Ishikawa (cell line): ENCODE measurements at regions not wholly inside any gene's neighbourhood (a gene's known extent, or its start where the extent isn't known, plus 50 kb on each side); places are given as distances from the start of the nearest gene placed in this dataset.

Experiments
- CREB1 ChIP-seq: IDR thresholded peaks from 2 replicates; pipeline ENCODE4 v1.6.1; 2012; ENCODE audit warnings: low read depth
- EGR1 ChIP-seq: IDR thresholded peaks from 2 replicates; pipeline ENCODE4 v1.6.1; 2012
- EP300 ChIP-seq: IDR thresholded peaks from 2 replicates; pipeline ENCODE4 v1.6.1; 2012; ENCODE audit warnings: borderline replicate concordance
- FOXM1 ChIP-seq: IDR thresholded peaks from 2 replicates; pipeline ENCODE4 v1.6.1; 2012; ENCODE audit warnings: low read depth, borderline replicate concordance
- NFIC ChIP-seq: IDR thresholded peaks from 2 replicates; pipeline ENCODE4 v1.6.1; 2012
- TAF1 ChIP-seq: IDR thresholded peaks from 2 replicates; pipeline ENCODE4 v1.6.1; 2012; ENCODE audit warnings: low read depth, mild to moderate bottlenecking
- YY1 ChIP-seq: IDR thresholded peaks from 2 replicates; pipeline ENCODE4 v1.6.1; 2012; ENCODE audit warnings: low read depth
- TF ChIP-seq, protein P1 (sequence below): IDR thresholded peaks from 2 replicates; pipeline ENCODE4 v1.6.1; 2012
- TF ChIP-seq, protein P2 (sequence below): IDR thresholded peaks from 2 replicates; pipeline ENCODE4 v1.6.1; 2012; ENCODE audit warnings: low read depth, mild to moderate bottlenecking

DNA sequence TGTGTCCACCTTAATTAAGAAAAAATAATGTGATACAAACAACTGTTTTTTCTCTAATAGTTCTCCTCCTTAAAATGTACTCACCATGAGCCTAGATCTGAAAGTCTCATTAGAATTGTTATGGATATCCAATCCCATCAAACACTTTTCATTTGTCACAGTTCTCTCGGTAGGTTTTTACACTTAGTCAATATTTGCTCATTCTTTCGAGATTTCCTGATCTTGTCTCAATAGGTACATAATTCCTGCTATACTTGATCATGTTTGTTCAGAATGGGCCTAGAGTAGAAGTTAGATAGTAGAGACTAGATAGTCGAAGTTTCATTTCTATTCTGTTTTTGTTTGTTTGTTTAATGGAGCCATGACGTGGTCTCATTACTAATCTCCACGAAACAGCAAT is 2005.7 kb downstream of the NCAM2 start:
- TF ChIP-seq EP300 = no peak
- no peak for TF ChIP-seq CREB1
- TF ChIP-seq TAF1 = no peak
- TF ChIP-seq, protein P1, sequence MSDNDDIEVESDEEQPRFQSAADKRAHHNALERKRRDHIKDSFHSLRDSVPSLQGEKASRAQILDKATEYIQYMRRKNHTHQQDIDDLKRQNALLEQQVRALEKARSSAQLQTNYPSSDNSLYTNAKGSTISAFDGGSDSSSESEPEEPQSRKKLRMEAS = no peak
- no peak for TF ChIP-seq NFIC
- no peak for TF ChIP-seq YY1
- TF ChIP-seq EGR1 = no peak
- TF ChIP-seq FOXM1 = no peak
- TF ChIP-seq, protein P2, sequence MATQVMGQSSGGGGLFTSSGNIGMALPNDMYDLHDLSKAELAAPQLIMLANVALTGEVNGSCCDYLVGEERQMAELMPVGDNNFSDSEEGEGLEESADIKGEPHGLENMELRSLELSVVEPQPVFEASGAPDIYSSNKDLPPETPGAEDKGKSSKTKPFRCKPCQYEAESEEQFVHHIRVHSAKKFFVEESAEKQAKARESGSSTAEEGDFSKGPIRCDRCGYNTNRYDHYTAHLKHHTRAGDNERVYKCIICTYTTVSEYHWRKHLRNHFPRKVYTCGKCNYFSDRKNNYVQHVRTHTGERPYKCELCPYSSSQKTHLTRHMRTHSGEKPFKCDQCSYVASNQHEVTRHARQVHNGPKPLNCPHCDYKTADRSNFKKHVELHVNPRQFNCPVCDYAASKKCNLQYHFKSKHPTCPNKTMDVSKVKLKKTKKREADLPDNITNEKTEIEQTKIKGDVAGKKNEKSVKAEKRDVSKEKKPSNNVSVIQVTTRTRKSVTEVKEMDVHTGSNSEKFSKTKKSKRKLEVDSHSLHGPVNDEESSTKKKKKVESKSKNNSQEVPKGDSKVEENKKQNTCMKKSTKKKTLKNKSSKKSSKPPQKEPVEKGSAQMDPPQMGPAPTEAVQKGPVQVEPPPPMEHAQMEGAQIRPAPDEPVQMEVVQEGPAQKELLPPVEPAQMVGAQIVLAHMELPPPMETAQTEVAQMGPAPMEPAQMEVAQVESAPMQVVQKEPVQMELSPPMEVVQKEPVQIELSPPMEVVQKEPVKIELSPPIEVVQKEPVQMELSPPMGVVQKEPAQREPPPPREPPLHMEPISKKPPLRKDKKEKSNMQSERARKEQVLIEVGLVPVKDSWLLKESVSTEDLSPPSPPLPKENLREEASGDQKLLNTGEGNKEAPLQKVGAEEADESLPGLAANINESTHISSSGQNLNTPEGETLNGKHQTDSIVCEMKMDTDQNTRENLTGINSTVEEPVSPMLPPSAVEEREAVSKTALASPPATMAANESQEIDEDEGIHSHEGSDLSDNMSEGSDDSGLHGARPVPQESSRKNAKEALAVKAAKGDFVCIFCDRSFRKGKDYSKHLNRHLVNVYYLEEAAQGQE = no peak
